ENCODE measurements at regions not wholly inside any gene's neighbourhood (a gene's known extent, or its start where the extent isn't known, plus 50 kb on each side); places are given as distances from the start of the nearest gene placed in this dataset.

DNA sequence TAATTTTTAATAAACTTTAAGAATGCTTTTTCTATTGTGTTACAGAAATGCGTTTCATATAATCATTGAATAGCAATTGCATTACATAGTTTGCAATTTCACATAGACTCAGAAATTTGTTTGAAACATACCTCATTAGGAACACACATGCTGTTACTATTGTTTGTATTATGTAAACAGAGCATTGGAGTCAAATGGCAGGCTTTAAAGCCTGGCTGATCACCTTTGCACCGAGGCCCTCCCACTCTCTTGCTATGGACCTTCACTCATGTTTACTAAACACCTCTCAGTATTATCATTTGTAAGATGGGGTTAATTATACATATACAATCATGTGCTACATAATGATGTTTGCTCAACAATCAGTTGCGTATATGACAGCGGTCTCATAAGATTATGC, 203.6 kb upstream of the NPSR1 start:
- H3K27me3 Mint-ChIP-seq: no peaks in the 10 kb centered on the region
- H3K27ac Mint-ChIP-seq: no peak overlapping the region
- ATAC-seq (replicated peaks in 1 of 4): no peak
- no peaks in the 10 kb centered on the region for H3K36me3 Mint-ChIP-seq
- no peak overlapping the region for H3K27ac ChIP-seq (ENCODE audit: low read length)
- H3K27me3 ChIP-seq (replicated peaks in 1 of 2; ENCODE audit: control insufficient read depth in 2 of 2, extremely low read depth in 1 of 2, insufficient read depth in 2 of 2, low read length in 1 of 2): peaks cover 0 to 8% of the 10 kb centered on the region in 2 experiments
- H3K9me3 Mint-ChIP-seq: peaks cover 0 to 11% (median 0%) of the 10 kb centered on the region in 3 donors
- POLR2A ChIA-PET: no interaction called here
- H3K4me1 Mint-ChIP-seq: no peaks in the 10 kb centered on the region
- H3K4me3 ChIP-seq (ENCODE audit: control insufficient read depth in 1 of 2, extremely low read depth in 1 of 2, low read length in 1 of 2): no peak overlapping the region
- no peaks in the 10 kb centered on the region for H3K4me1 ChIP-seq (ENCODE audit: control insufficient read depth in 1 of 2, extremely low read depth in 1 of 2, insufficient read depth in 2 of 2, low read length in 2 of 2)
- WGBS (ENCODE audit: insufficient coverage): 100% methylated on average over 1 of the region's 4 CpGs
- no peaks in the 10 kb centered on the region for H3K9me3 ChIP-seq
- no peak for DNase-seq
- H3K4me3 Mint-ChIP-seq: no peak overlapping the region
- CTCF ChIA-PET: no interaction called here
- H3K36me3 ChIP-seq (ENCODE audit: control insufficient read depth in 2 of 2, extremely low read depth in 1 of 2, insufficient read depth in 1 of 2, low read length in 1 of 2): no peaks in the 10 kb centered on the region

DNA sequence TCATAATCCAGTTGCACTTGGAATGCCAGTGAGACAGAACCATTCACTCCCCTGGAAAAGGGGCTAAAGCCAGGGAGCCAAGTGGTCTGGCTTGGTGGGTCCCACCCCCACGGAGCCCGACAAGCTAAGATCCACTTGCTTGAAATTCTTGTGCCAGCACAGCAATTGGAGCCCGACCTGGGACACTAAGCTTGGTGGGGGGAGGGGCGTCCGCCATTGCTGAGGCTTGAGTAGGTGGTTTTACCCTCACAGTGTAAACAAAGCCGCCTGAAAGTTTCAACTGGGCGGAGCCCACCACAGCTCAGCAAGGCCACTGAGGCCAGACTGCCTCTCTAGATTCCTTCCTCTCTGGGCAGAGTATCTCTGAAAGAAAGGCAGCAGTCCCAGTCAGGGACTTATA, 200.7 kb upstream of the NPSR1 start:
- peaks cover 4 to 26% (median 5%) of the 10 kb centered on the region in 3 donors for H3K9me3 Mint-ChIP-seq
- 100% methylated on average over 2 of the region's 7 CpGs for WGBS (ENCODE audit: insufficient coverage)
- H3K4me3 ChIP-seq (ENCODE audit: control insufficient read depth in 1 of 2, extremely low read depth in 1 of 2, low read length in 1 of 2): no peak overlapping the region
- no peaks in the 10 kb centered on the region for H3K4me1 Mint-ChIP-seq
- ChIA-PET CTCF (no interaction called here), POLR2A (no interaction called here)
- no peaks in the 10 kb centered on the region for H3K9me3 ChIP-seq
- no peak overlapping the region for H3K27ac ChIP-seq (ENCODE audit: low read length)
- H3K36me3 ChIP-seq (ENCODE audit: control insufficient read depth in 2 of 2, extremely low read depth in 1 of 2, insufficient read depth in 1 of 2, low read length in 1 of 2): no peaks in the 10 kb centered on the region
- H3K27ac Mint-ChIP-seq: no peak overlapping the region
- no peaks in the 10 kb centered on the region for H3K36me3 Mint-ChIP-seq
- no peaks in the 10 kb centered on the region for H3K4me1 ChIP-seq (ENCODE audit: control insufficient read depth in 1 of 2, extremely low read depth in 1 of 2, insufficient read depth in 2 of 2, low read length in 2 of 2)
- peaks cover 0 to 8% of the 10 kb centered on the region in 2 experiments for H3K27me3 ChIP-seq (replicated peaks in 1 of 2; ENCODE audit: control insufficient read depth in 2 of 2, extremely low read depth in 1 of 2, insufficient read depth in 2 of 2, low read length in 1 of 2)
- no peaks in the 10 kb centered on the region for H3K27me3 Mint-ChIP-seq
- H3K4me3 Mint-ChIP-seq: no peak overlapping the region
- DNase-seq (no peak), ATAC-seq (replicated peaks in 1 of 4) (no peak)

DNA sequence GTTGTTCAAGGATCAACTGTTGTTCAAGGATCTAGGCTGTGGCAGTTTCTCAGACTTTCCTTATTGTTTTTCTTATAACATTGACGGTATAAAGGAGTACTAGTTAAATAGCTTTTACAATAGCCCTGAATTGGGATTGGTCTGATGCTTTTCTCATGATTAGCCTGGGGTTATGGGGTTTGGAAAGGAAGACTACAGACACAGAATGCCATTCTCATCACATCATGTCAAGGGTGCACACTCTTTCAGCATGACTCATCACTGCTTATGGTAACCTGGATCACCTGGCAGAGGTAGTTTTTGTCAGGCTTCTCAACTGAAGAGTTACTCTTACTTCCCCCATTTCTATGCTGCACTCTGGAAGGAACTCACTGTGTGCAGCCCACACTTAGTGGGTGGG, 194.2 kb upstream of the NPSR1 start:
- no CpG with 5 or more reads among the region's 1 CpG for WGBS (ENCODE audit: insufficient coverage)
- no peak for DNase-seq
- H3K4me3 Mint-ChIP-seq: no peak overlapping the region
- Histone ChIP-seq H3K27ac (ENCODE audit: low read length) (no peak overlapping the region), H3K9me3 (no peaks in the 10 kb centered on the region), H3K36me3 (ENCODE audit: control insufficient read depth in 2 of 2, extremely low read depth in 1 of 2, insufficient read depth in 1 of 2, low read length in 1 of 2) (no peaks in the 10 kb centered on the region), H3K4me1 (ENCODE audit: control insufficient read depth in 1 of 2, extremely low read depth in 1 of 2, insufficient read depth in 2 of 2, low read length in 2 of 2) (no peaks in the 10 kb centered on the region), H3K27me3 (replicated peaks in 1 of 2; ENCODE audit: control insufficient read depth in 2 of 2, extremely low read depth in 1 of 2, insufficient read depth in 2 of 2, low read length in 1 of 2) (no peaks in the 10 kb centered on the region), H3K4me3 (ENCODE audit: control insufficient read depth in 1 of 2, extremely low read depth in 1 of 2, low read length in 1 of 2) (no peak overlapping the region)
- no peak for ATAC-seq (replicated peaks in 1 of 4)
- H3K36me3 Mint-ChIP-seq: no peaks in the 10 kb centered on the region
- no peaks in the 10 kb centered on the region for H3K27me3 Mint-ChIP-seq
- CTCF ChIA-PET: no interaction called here
- H3K27ac Mint-ChIP-seq: no peak overlapping the region
- POLR2A ChIA-PET: no interaction called here
- H3K4me1 Mint-ChIP-seq: no peaks in the 10 kb centered on the region
- H3K9me3 Mint-ChIP-seq: peaks cover 7 to 22% (median 17%) of the 10 kb centered on the region in 3 donors

DNA sequence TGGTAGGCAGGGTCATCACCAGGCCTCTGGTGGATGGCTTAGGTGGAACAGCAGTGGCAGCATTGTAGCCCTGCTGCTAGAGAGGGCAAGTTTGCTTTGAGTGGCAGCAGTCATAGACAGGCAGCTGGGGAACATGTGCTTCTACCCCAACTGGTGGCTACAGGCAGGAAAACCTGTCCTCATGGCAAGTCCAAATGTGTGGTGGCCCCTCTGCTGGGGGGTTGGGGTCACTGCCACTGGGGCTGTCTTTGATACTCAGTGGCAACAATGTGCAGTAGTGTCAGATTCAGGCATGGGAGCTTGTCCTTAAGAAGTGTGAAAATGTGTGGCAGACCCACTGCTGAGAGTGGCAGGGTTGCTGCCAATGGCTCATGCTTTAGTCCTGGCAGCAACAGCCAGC, 186.2 kb upstream of the NPSR1 start:
- DNase-seq: no peak
- H3K27ac Mint-ChIP-seq: no peak overlapping the region

DNA sequence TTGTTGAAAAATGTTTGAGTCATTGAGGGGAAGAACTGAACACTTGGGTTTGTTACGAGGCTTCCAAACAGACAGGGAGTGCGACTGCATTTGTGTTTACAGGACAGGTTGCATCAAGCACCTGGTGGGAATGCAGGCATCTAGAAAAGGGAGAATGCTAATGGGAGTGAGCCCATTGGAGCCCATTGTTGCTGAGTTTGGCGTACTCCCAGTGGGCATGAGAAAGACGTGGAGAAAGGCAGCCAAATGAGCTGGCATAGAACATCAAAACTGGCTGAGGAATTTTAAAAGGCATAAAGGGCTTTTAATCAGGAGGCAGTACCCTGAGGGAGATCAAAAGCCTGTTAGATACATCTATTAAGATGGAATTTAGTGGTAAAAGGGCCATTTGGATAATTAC, 171.6 kb upstream of the NPSR1 start:
- H3K36me3 ChIP-seq (ENCODE audit: control insufficient read depth in 2 of 2, extremely low read depth in 1 of 2, insufficient read depth in 1 of 2, low read length in 1 of 2): no peaks in the 10 kb centered on the region
- POLR2A ChIA-PET: no interaction called here
- no peaks in the 10 kb centered on the region for H3K4me1 ChIP-seq (ENCODE audit: control insufficient read depth in 1 of 2, extremely low read depth in 1 of 2, insufficient read depth in 2 of 2, low read length in 2 of 2)
- H3K9me3 Mint-ChIP-seq: peaks cover 7 to 21% (median 10%) of the 10 kb centered on the region in 3 donors
- H3K4me1 Mint-ChIP-seq: no peaks in the 10 kb centered on the region
- 71% methylated on average over 4 of the region's 4 CpGs for WGBS (ENCODE audit: insufficient coverage)
- H3K36me3 Mint-ChIP-seq: no peaks in the 10 kb centered on the region
- no peak for ATAC-seq (replicated peaks in 1 of 4)
- H3K27me3 ChIP-seq (replicated peaks in 1 of 2; ENCODE audit: control insufficient read depth in 2 of 2, extremely low read depth in 1 of 2, insufficient read depth in 2 of 2, low read length in 1 of 2): no peaks in the 10 kb centered on the region
- H3K9me3 ChIP-seq: no peaks in the 10 kb centered on the region
- no peak overlapping the region for H3K4me3 ChIP-seq (ENCODE audit: control insufficient read depth in 1 of 2, extremely low read depth in 1 of 2, low read length in 1 of 2)
- no peak for DNase-seq
- H3K4me3 Mint-ChIP-seq: no peak overlapping the region
- CTCF ChIA-PET: no interaction called here
- no peak overlapping the region for H3K27ac Mint-ChIP-seq
- H3K27ac ChIP-seq (ENCODE audit: low read length): no peak overlapping the region
- H3K27me3 Mint-ChIP-seq: no peaks in the 10 kb centered on the region

More for the DNA sequence above, 186.2 kb upstream of the NPSR1 start:
- Histone ChIP-seq H3K9me3 (no peaks in the 10 kb centered on the region), H3K36me3 (ENCODE audit: control insufficient read depth in 2 of 2, extremely low read depth in 1 of 2, insufficient read depth in 1 of 2, low read length in 1 of 2) (no peaks in the 10 kb centered on the region), H3K4me1 (ENCODE audit: control insufficient read depth in 1 of 2, extremely low read depth in 1 of 2, insufficient read depth in 2 of 2, low read length in 2 of 2) (no peaks in the 10 kb centered on the region), H3K27me3 (replicated peaks in 1 of 2; ENCODE audit: control insufficient read depth in 2 of 2, extremely low read depth in 1 of 2, insufficient read depth in 2 of 2, low read length in 1 of 2) (no peaks in the 10 kb centered on the region), H3K4me3 (ENCODE audit: control insufficient read depth in 1 of 2, extremely low read depth in 1 of 2, low read length in 1 of 2) (no peak overlapping the region), H3K27ac (ENCODE audit: low read length) (no peak overlapping the region)
- POLR2A ChIA-PET: interaction anchor here in 1 of 2 donors (1.2 kb wide), 1 partner anchor 29 kb away, joined by 3 read pairs; no protein-coding TSS in a partner anchor
- Mint-ChIP-seq H3K27me3 (no peaks in the 10 kb centered on the region), H3K36me3 (no peaks in the 10 kb centered on the region), H3K4me1 (no peaks in the 10 kb centered on the region), H3K4me3 (no peak overlapping the region), H3K9me3 (peaks cover 14 to 28% (median 21%) of the 10 kb centered on the region in 3 donors)
- CTCF ChIA-PET: no interaction called here
- no peak for ATAC-seq (replicated peaks in 1 of 4)

DNA sequence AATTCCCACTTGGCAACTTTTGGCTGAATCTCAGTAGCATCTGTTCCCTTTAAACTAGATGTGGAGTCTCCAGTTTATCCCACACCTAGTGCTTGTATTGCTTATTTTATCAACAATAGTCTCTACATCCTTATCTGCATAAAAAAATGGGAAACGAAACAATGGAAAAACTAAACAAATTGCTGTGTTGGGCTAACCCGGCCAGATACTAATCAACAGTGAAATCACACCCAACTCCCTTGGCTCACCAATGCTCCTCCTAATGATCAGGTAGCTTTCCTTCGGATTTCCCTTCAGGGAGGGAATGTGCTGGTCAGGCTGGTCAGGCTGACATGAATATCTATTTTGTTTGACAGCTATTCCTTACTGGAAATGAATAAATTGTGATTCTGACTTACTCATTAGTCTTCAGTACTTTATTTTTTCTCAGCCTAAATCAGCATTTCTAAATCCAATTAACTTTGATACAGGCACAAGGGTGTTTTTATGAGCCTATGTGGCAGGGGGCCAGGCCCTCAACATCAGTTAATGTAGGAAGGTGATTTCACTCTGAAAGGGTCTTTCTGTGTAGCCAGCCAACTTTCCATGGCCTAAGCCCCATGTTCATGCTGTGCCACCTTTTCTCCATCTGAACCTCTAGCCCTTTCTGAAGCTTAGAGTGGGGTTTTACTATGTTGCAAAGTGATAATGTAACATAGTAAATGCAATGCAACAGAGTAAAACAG, 170.5 kb upstream of the NPSR1 start:
- H3K27ac Mint-ChIP-seq: no peak overlapping the region
- no CpG with 5 or more reads among the region's 3 CpGs for WGBS (ENCODE audit: insufficient coverage)

DNA sequence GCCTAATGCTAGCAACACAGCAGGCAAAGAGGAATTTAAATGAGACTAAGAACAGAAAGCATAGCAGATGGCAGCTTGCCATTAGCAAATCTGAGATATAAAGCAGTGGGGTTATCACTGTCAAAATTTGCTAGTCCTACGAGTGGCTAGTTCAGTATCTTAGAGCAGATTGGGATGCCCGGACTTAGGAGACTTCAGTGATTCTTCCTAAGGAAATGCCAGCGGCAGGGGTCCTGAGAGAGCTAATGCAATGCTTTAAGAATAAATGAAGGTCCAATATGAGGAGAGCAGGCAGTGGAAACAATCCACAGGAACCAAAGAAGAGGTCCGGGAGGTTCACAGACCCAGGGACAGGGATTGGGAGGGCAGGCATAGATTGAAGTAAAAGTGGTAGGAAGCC, 169.3 kb upstream of the NPSR1 start:
- DNase-seq: no peak
- Histone ChIP-seq H3K4me3 (ENCODE audit: control insufficient read depth in 1 of 2, extremely low read depth in 1 of 2, low read length in 1 of 2) (no peak overlapping the region), H3K9me3 (no peaks in the 10 kb centered on the region), H3K27me3 (replicated peaks in 1 of 2; ENCODE audit: control insufficient read depth in 2 of 2, extremely low read depth in 1 of 2, insufficient read depth in 2 of 2, low read length in 1 of 2) (no peaks in the 10 kb centered on the region), H3K4me1 (ENCODE audit: control insufficient read depth in 1 of 2, extremely low read depth in 1 of 2, insufficient read depth in 2 of 2, low read length in 2 of 2) (no peaks in the 10 kb centered on the region), H3K36me3 (ENCODE audit: control insufficient read depth in 2 of 2, extremely low read depth in 1 of 2, insufficient read depth in 1 of 2, low read length in 1 of 2) (no peaks in the 10 kb centered on the region), H3K27ac (ENCODE audit: low read length) (no peak overlapping the region)
- ATAC-seq (replicated peaks in 1 of 4): no peak
- WGBS (ENCODE audit: insufficient coverage): 79% methylated on average over 4 of the region's 4 CpGs
- Mint-ChIP-seq H3K9me3 (peaks cover 5 to 33% (median 7%) of the 10 kb centered on the region in 3 donors), H3K36me3 (no peaks in the 10 kb centered on the region), H3K4me3 (no peak overlapping the region), H3K27ac (no peak overlapping the region), H3K27me3 (no peaks in the 10 kb centered on the region), H3K4me1 (no peaks in the 10 kb centered on the region)
- ChIA-PET CTCF (no interaction called here), POLR2A (no interaction called here)

More for the DNA sequence above, 170.5 kb upstream of the NPSR1 start:
- Histone ChIP-seq H3K27ac (ENCODE audit: low read length) (no peak overlapping the region), H3K36me3 (ENCODE audit: control insufficient read depth in 2 of 2, extremely low read depth in 1 of 2, insufficient read depth in 1 of 2, low read length in 1 of 2) (no peaks in the 10 kb centered on the region), H3K9me3 (no peaks in the 10 kb centered on the region), H3K27me3 (replicated peaks in 1 of 2; ENCODE audit: control insufficient read depth in 2 of 2, extremely low read depth in 1 of 2, insufficient read depth in 2 of 2, low read length in 1 of 2) (no peaks in the 10 kb centered on the region), H3K4me1 (ENCODE audit: control insufficient read depth in 1 of 2, extremely low read depth in 1 of 2, insufficient read depth in 2 of 2, low read length in 2 of 2) (no peaks in the 10 kb centered on the region), H3K4me3 (ENCODE audit: control insufficient read depth in 1 of 2, extremely low read depth in 1 of 2, low read length in 1 of 2) (no peak overlapping the region)
- no peak overlapping the region for H3K4me3 Mint-ChIP-seq
- H3K36me3 Mint-ChIP-seq: no peaks in the 10 kb centered on the region
- DNase-seq (no peak), ATAC-seq (replicated peaks in 1 of 4) (no peak)
- POLR2A ChIA-PET: no interaction called here
- no peaks in the 10 kb centered on the region for H3K4me1 Mint-ChIP-seq
- peaks cover 7 to 21% (median 10%) of the 10 kb centered on the region in 3 donors for H3K9me3 Mint-ChIP-seq
- H3K27me3 Mint-ChIP-seq: no peaks in the 10 kb centered on the region
- CTCF ChIA-PET: no interaction called here
